H9 (cell line): ENCODE measurements at regions not wholly inside any gene's neighbourhood (a gene's known extent, or its start where the extent isn't known, plus 50 kb on each side); places are given as distances from the start of the nearest gene placed in this dataset.

Experiments
- DNase-seq: peaks from one replicate; pipeline ENCODE4 v3.0.0-alpha.2; 2017
- H2AFZ ChIP-seq: one replicate; pipeline ENCODE4 v1.6.1; 2013; ENCODE audit warnings: mild to moderate bottlenecking, low read length, control low read depth, moderate library complexity
- H2AK5ac ChIP-seq: 2 replicates; pipeline ENCODE4 v1.6.1; 2013; ENCODE audit warnings: low read length, control low read depth, mixed read lengths; ENCODE audit not compliant: insufficient read length
- H2BK120ac ChIP-seq: one replicate; pipeline ENCODE4 v1.6.1; 2013; ENCODE audit warnings: low read depth, mild to moderate bottlenecking, low read length, control low read depth, inconsistent platforms; ENCODE audit not compliant: poor library complexity, severe bottlenecking
- H2BK12ac ChIP-seq: 2 replicates; pipeline ENCODE4 v1.6.1; 2013; ENCODE audit warnings: low read length, control low read depth, mixed read lengths, low read depth; ENCODE audit not compliant: insufficient read length
- H2BK15ac ChIP-seq: 2 replicates; pipeline ENCODE4 v1.6.1; 2013; ENCODE audit warnings: low read depth, low read length, control low read depth
- H2BK20ac ChIP-seq: one replicate; pipeline ENCODE4 v1.6.1; 2013; ENCODE audit warnings: low read depth, mild to moderate bottlenecking, low read length, control low read depth, inconsistent platforms; ENCODE audit not compliant: poor library complexity, severe bottlenecking
- H2BK5ac ChIP-seq: 2 replicates; pipeline ENCODE4 v1.6.1; 2013; ENCODE audit warnings: low read length, control low read depth, mixed read lengths; ENCODE audit not compliant: insufficient read length
- H3K14ac ChIP-seq: 2 replicates; pipeline ENCODE4 v1.6.1; 2013; ENCODE audit warnings: low read length, control low read depth; ENCODE audit not compliant: insufficient read depth
- H3K18ac ChIP-seq: 2 replicates; pipeline ENCODE4 v1.6.1; 2013; ENCODE audit warnings: low read depth, mild to moderate bottlenecking, mixed read lengths, low read length, control low read depth; ENCODE audit not compliant: insufficient read length
- H3K23ac ChIP-seq: 2 replicates; pipeline ENCODE4 v1.6.1; 2013; ENCODE audit warnings: low read length, control low read depth, mixed read lengths, low read depth; ENCODE audit not compliant: insufficient read length
- H3K23me2 ChIP-seq: 2 replicates; pipeline ENCODE4 v1.6.1; 2013; ENCODE audit warnings: low read depth, mild to moderate bottlenecking, mixed read lengths, low read length, control low read depth; ENCODE audit not compliant: insufficient read length, poor library complexity, severe bottlenecking
- H3K27ac ChIP-seq: 2 replicates; pipeline ENCODE4 v1.5.1; 2013; ENCODE audit warnings: low read length, control low read depth, mixed read lengths, low read depth; ENCODE audit not compliant: insufficient read length
- H3K27me3 ChIP-seq: 2 replicates; pipeline ENCODE4 v1.6.1; 2013; ENCODE audit warnings: low read length, control low read depth, inconsistent platforms; ENCODE audit not compliant: insufficient read depth
- H3K4ac ChIP-seq: 2 replicates; pipeline ENCODE4 v1.6.1; 2013; ENCODE audit warnings: low read depth, mild to moderate bottlenecking, control low read depth, inconsistent platforms, low read length, moderate library complexity
- H3K4me1 ChIP-seq: 2 replicates; pipeline ENCODE4 v1.6.1; 2013; ENCODE audit warnings: low read length, control low read depth, inconsistent platforms; ENCODE audit not compliant: insufficient read depth
- H3K4me2 ChIP-seq: 2 replicates; pipeline ENCODE4 v1.6.1; 2013; ENCODE audit warnings: low read length, control low read depth, mixed read lengths; ENCODE audit not compliant: insufficient read length, insufficient read depth
- H3K56ac ChIP-seq: 2 replicates; pipeline ENCODE4 v1.6.1; 2013; ENCODE audit warnings: low read depth, mild to moderate bottlenecking, mixed read lengths, low read length, control low read depth; ENCODE audit not compliant: insufficient read length
- H3K79me1 ChIP-seq: 2 replicates; pipeline ENCODE4 v1.6.1; 2013; ENCODE audit warnings: low read depth, mild to moderate bottlenecking, moderate library complexity, low read length, control low read depth, inconsistent platforms; ENCODE audit not compliant: insufficient read depth, poor library complexity, severe bottlenecking
- H3K79me2 ChIP-seq: 2 replicates; pipeline ENCODE4 v1.6.1; 2013; ENCODE audit warnings: low read length, control low read depth, inconsistent platforms; ENCODE audit not compliant: insufficient read depth
- H3K9ac ChIP-seq: 2 replicates; pipeline ENCODE4 v1.6.1; 2013; ENCODE audit warnings: low read length, control low read depth, mixed read lengths; ENCODE audit not compliant: insufficient read length; ENCODE audit errors: extremely low read depth
- H3K9me3 ChIP-seq: one replicate; pipeline ENCODE4 v1.6.1; 2013; ENCODE audit warnings: low read depth, low read length, inconsistent platforms; ENCODE audit not compliant: control insufficient read depth
- H3T11ph ChIP-seq: one replicate; pipeline ENCODE4 v1.6.1; 2013; ENCODE audit warnings: mild to moderate bottlenecking, low read length, control low read depth, inconsistent platforms
- H4K20me1 ChIP-seq: one replicate; pipeline ENCODE4 v1.6.1; 2013; ENCODE audit not compliant: control insufficient read depth, insufficient read length, insufficient read depth
- H4K5ac ChIP-seq: 2 replicates; pipeline ENCODE4 v1.6.1; 2013; ENCODE audit warnings: low read depth, mild to moderate bottlenecking, mixed read lengths, low read length, control low read depth; ENCODE audit not compliant: insufficient read length
- H4K8ac ChIP-seq: replicated peaks from 2 replicates; pipeline ENCODE4 v1.6.1; 2013; ENCODE audit warnings: low read length, control low read depth, mixed read lengths, low read depth; ENCODE audit not compliant: insufficient read length
- H4K91ac ChIP-seq: 2 replicates; pipeline ENCODE4 v1.6.1; 2013; ENCODE audit warnings: low read depth, mild to moderate bottlenecking, moderate library complexity, mixed read lengths, low read length, control low read depth; ENCODE audit not compliant: insufficient read length
- H3K27ac Mint-ChIP-seq, 3 experiments: 2 replicates in 2 of 3; 3 replicates in 1 of 3; pipeline ENCODE4 v1.8.0; 2020 to 2021; ENCODE audit warnings: mixed read lengths in 3 of 3, mild to moderate bottlenecking in 1 of 3, moderate library complexity in 1 of 3
- H3K27me3 Mint-ChIP-seq: 2 replicates; pipeline ENCODE4 v1.8.0; 2021; ENCODE audit warnings: low read depth, mild to moderate bottlenecking, moderate library complexity, mixed read lengths
- H3K36me3 Mint-ChIP-seq, 3 experiments: 2 replicates in 2 of 3; 3 replicates in 1 of 3; pipeline ENCODE4 v1.8.0; 2020 to 2021; ENCODE audit warnings: low read depth in 3 of 3, mixed read lengths in 3 of 3; ENCODE audit not compliant: insufficient read depth in 1 of 3
- H3K4me1 Mint-ChIP-seq, 2 experiments: 2 replicates each; pipeline ENCODE4 v1.8.0; 2020; ENCODE audit warnings: mixed read lengths in 2 of 2
- H3K4me3 Mint-ChIP-seq, 2 experiments: 2 replicates in 1 of 2; 3 replicates in 1 of 2; pipeline ENCODE4 v1.8.0; 2020 to 2021; ENCODE audit warnings: mild to moderate bottlenecking in 2 of 2, mixed read lengths in 2 of 2, moderate library complexity in 1 of 2
- H3K9me3 Mint-ChIP-seq, 2 experiments: 2 replicates in 1 of 2; 3 replicates in 1 of 2; pipeline ENCODE4 v1.8.0; 2020; ENCODE audit warnings: mild to moderate bottlenecking in 2 of 2, mixed read lengths in 2 of 2, moderate library complexity in 1 of 2
- TF ChIP-seq, protein P1 (sequence below): fragments of 200-600 bp; sonication (generic); conservative IDR thresholded peaks from 3 replicates; pipeline ENCODE4 v1.8.0; 2021; ENCODE audit warnings: antibody characterized with exemption, mild to moderate bottlenecking

DNA sequence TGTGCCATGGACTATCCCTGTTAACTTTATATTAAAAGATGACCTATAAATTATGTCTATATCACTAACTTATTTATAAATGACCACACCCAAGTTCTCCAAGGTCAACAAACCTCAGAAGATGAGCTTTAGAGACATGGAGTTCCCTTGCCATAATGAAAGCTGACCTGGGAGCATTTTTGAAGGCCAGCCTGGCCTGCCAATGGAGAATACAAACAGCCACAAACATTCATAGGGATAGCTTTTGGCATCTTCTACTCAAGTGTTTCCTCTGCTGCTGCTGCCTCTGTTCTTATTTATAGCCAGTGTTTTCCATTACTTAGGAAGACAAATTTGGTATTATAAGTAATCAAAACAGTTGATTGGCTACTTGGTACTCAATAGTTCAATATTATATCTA lies 117.3 kb upstream of the ADAMTS19 start:
- no peak overlapping the region for H3K9ac ChIP-seq
- H3K79me2 ChIP-seq: no peaks in the 10 kb centered on the region
- H2BK12ac ChIP-seq: no peak overlapping the region
- H3K9me3 ChIP-seq: no peaks in the 10 kb centered on the region
- no peak overlapping the region for H3K14ac ChIP-seq
- H3K4me1 Mint-ChIP-seq: no peaks in the 10 kb centered on the region
- no peak overlapping the region for H3T11ph ChIP-seq
- H2AFZ ChIP-seq: no peak overlapping the region
- no peak overlapping the region for H3K27ac ChIP-seq
- H3K23me2 ChIP-seq: no peaks in the 10 kb centered on the region
- H3K27ac Mint-ChIP-seq: no peak overlapping the region
- TF ChIP-seq, protein P1, sequence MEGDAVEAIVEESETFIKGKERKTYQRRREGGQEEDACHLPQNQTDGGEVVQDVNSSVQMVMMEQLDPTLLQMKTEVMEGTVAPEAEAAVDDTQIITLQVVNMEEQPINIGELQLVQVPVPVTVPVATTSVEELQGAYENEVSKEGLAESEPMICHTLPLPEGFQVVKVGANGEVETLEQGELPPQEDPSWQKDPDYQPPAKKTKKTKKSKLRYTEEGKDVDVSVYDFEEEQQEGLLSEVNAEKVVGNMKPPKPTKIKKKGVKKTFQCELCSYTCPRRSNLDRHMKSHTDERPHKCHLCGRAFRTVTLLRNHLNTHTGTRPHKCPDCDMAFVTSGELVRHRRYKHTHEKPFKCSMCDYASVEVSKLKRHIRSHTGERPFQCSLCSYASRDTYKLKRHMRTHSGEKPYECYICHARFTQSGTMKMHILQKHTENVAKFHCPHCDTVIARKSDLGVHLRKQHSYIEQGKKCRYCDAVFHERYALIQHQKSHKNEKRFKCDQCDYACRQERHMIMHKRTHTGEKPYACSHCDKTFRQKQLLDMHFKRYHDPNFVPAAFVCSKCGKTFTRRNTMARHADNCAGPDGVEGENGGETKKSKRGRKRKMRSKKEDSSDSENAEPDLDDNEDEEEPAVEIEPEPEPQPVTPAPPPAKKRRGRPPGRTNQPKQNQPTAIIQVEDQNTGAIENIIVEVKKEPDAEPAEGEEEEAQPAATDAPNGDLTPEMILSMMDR: no peak
- no peak overlapping the region for H3K4ac ChIP-seq
- H3K4me1 ChIP-seq: no peaks in the 10 kb centered on the region
- no peak overlapping the region for H2BK20ac ChIP-seq
- H3K36me3 Mint-ChIP-seq: no peaks in the 10 kb centered on the region
- H3K23ac ChIP-seq: no peak overlapping the region
- H2BK120ac ChIP-seq: no peak overlapping the region
- no peak overlapping the region for H3K18ac ChIP-seq
- H4K5ac ChIP-seq: no peak overlapping the region
- H3K27me3 Mint-ChIP-seq: no peaks in the 10 kb centered on the region
- DNase-seq: no peak
- H4K8ac ChIP-seq: no peak overlapping the region
- no peak overlapping the region for H2AK5ac ChIP-seq
- H2BK15ac ChIP-seq: no peak overlapping the region
- no peaks in the 10 kb centered on the region for H4K20me1 ChIP-seq
- H3K27me3 ChIP-seq: no peaks in the 10 kb centered on the region
- no peak overlapping the region for H3K56ac ChIP-seq
- H3K79me1 ChIP-seq: no peaks in the 10 kb centered on the region
- H3K9me3 Mint-ChIP-seq: peaks cover 0 to 3% of the 10 kb centered on the region in 2 experiments; a peak in 1 of 5 replicates
- H3K4me2 ChIP-seq: no peak overlapping the region
- H2BK5ac ChIP-seq: no peak overlapping the region
- H3K4me3 Mint-ChIP-seq: no peak overlapping the region
- no peak overlapping the region for H4K91ac ChIP-seq
